NCI-H146 treated with DMSO at 0.1 percent for 48 hours (cell line): ENCODE measurements at regions not wholly inside any gene's neighbourhood (a gene's known extent, or its start where the extent isn't known, plus 50 kb on each side); places are given as distances from the start of the nearest gene placed in this dataset.

ENCODE experiments used
- DNase-seq: peaks from one replicate; lab custom pipeline; 2025; ENCODE audit not compliant: unreplicated experiment; lab: John Stamatoyannopoulos, UW

GRCh38 chr6:127053032-127053874, 65.2 kb upstream of the RSPO3 start:
- DNase-seq = no peak

DNA sequence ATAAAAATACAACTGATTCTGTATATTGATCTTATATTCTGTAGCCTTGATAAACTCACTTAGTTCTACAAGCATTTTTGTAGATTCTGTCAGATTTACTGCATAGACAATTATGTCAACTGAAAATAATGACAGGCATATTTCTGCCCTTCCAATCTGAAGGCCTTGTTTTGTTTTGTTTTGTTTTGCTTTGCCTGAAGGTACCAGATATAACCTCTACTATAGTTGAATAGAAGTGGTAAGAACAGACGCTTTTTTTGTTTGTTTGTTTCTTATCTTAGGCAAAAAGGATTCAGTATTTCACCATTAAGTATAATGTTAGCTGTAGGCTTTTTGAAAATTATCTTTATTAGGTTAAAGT, 64.6 kb upstream of the RSPO3 start:
- no peak for DNase-seq

- no peak for DNase-seq
Measured at GRCh38 chr6:127058027-127058426, 60.4 kb upstream of the RSPO3 start.

- no peak for DNase-seq
Measured at GRCh38 chr6:127058936-127059335, 59.5 kb upstream of the RSPO3 start.
